ENCODE measurements at regions not wholly inside any gene's neighbourhood (a gene's known extent, or its start where the extent isn't known, plus 50 kb on each side); places are given as distances from the start of the nearest gene placed in this dataset.
A peak's percentile ranks its signal among the peaks of the same experiment; 100 is the strongest.
"Not testable (repeated sequence)": the region's sequence is repeated elsewhere in the genome, so short reads cannot be mapped to it uniquely, and the experiment has no call there.

DNA sequence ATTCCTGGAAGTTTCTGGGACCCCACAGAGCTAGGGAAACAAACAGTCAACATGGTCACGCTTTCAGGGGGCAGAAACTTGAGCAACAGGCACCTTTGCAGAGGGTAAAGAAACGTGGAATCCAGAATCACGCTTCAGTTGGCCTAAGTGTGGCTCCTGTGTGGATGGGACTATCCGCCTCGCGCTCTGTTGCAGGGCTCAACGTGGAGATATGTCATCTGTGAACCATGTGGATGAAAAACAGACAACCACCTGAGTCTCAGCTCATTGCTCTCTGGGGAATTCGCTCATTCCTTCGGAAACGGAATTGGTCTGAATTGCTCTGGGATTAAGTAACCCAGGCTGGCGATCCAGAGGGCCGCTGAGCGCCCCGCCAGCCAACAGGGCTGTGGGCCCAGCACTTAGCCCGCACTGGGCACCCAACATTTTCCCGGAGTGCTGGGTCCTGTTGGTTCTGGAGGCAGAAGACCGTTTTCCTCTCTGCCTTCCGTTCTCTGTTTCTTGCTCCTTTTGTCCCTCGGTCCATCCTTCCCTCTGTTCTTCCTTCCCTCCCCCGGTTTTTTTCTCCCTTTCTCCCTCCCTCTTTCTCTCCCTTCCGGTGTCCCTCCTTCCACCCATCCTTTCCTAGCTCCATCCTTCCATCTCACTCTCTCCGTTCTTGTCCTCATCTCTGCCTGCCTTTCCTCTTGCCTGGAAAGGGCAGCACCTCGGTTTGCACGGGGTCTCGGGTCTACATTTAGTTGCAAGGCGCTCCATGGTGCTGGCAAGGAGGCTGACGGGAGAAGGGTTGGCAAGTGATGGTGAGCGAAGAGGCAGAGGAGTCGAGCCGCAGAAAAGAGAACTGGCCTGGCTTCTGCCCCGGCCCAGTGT lies 1379.8 kb upstream of the DEFB115 start:
- DNase-seq (ENCODE audit: extremely low read depth in 1 of 11, low read depth in 9 of 11, low spot score in 4 of 11), result not testable (repeated sequence)

DNA sequence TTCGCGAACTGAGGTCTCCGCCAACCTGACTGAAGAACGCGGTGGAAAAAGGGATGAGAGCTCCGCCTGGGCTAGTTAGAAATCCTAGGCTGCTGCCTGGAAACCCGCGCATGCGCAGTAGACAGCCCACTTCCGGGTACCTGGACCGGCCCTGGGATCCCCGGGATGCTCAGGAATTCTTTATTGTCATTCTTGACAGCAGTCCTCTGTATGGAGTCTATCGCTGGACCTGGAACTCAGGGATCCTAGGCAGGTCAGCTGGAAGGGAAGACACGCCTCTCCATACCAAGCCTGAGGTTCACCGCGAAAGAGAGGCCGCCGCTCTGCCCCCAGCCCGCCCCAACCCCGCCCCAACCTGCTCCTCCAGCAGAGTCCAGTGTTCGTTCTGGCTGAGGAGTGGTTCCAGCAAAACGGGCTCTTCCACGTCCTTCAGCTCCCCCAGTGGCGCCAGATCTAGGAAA lies 1379.2 kb upstream of the DEFB115 start:
- peak in 1 of 11 donors; percentile 9 for DNase-seq (ENCODE audit: extremely low read depth in 1 of 11, low read depth in 9 of 11, low spot score in 4 of 11)

DNA sequence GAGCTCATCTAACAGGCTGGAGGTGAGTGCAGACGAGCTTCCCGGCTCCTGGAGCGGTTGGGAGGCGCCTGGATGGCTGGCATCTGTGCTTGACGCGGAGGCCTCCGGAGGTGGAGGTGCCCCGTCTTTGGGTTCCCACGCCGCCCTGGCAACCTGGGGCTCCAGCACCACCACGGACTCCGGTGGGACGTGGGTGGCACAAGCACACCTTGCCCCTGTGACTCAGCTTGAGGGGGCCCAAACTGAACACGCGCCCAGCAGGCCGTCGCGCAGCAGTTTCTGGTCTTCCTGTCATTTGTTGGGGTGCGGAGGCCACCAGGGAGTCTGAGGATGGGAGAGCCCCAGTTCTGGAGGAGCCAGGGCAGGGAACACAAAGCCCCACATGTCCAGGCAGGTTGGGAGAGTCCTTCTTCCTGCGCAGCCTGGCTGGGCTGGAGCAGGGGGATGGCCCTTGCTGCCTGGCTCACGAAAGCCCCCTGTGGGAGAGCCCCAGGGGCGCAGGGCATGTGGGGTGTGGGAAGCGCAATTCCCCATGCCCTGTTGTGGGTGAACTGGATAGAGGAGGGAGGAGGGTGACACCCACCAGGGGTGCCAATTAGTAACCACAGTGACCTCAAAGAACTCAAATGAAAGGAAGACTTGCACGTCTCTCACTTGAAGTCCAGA lies 1378.6 kb upstream of the DEFB115 start:
- DNase-seq (ENCODE audit: extremely low read depth in 1 of 11, low read depth in 9 of 11, low spot score in 4 of 11), result no peak

DNA sequence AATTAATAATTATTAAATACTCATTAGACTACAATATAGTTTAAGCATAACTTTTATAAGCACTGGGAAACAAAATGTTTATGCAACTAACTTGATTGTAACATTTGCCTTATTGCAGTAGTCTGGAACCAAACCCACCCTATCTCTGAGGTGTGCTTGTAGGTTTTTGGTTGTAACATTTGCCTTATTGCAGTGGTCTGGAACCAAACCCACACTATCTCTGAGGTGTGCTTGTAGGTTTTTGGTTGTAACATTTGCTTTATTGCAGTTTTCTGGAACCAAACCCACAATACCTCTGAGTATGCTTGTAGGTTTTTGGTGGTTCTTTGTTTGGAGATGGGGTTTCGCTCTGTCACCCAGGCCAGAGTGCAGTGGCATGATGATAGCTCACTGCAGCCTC lies 1376.4 kb upstream of the DEFB115 start:
- not testable (repeated sequence) for DNase-seq (ENCODE audit: extremely low read depth in 1 of 11, low read depth in 9 of 11, low spot score in 4 of 11)

DNA sequence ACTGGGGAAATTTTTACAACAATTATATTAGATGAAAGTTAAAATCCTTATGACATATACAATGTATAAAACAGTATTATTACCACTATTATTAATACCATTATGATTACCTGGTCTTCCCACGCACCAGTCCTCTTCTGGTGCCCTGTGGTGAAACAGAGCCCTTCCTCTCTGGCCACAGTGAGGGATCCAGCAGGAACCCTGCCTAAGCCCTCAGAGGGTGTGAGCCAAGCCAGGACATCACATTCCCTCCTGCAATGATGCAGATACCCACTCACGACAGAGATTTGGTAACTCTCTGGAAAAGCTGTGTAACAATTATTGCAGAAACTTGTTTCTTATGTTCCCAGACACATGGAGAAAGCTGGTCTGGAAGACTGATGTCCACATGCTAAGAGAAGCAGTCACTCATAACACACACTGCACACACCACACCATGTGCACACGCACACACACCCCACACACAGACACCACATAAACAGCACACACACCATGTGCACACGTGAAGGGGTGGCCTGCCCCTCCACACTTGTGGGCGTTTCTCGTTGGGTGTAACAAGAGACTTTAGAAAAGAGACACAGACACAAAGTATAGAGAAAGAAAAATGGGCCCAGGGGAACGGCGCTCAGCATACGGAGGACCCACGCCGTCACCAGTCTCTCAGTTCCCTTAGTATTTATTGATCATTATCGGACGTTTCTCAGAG lies 1373.8 kb upstream of the DEFB115 start:
- not testable (repeated sequence) for DNase-seq (ENCODE audit: extremely low read depth in 1 of 11, low read depth in 9 of 11, low spot score in 4 of 11)

DNA sequence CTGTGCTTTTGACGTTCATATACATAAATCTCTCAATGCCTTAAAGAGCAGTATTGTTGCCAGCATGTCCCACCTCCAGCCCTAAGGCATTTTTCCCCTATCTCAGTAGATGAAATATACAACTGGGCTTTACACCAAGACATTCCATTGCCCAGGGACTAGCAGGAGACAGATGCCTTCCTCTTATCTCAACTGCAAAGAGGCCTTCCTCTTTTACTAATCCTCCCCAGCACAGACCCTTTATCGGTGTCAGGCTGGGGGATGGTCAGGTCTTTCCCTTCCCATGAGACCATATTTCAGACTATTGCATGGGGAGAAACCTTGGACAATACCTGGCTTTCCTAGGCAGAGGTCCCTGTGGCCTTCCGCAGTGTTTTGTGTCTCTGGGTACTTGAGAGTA lies 1373.1 kb upstream of the DEFB115 start:
- not testable (repeated sequence) for DNase-seq (ENCODE audit: extremely low read depth in 1 of 11, low read depth in 9 of 11, low spot score in 4 of 11)

DNA sequence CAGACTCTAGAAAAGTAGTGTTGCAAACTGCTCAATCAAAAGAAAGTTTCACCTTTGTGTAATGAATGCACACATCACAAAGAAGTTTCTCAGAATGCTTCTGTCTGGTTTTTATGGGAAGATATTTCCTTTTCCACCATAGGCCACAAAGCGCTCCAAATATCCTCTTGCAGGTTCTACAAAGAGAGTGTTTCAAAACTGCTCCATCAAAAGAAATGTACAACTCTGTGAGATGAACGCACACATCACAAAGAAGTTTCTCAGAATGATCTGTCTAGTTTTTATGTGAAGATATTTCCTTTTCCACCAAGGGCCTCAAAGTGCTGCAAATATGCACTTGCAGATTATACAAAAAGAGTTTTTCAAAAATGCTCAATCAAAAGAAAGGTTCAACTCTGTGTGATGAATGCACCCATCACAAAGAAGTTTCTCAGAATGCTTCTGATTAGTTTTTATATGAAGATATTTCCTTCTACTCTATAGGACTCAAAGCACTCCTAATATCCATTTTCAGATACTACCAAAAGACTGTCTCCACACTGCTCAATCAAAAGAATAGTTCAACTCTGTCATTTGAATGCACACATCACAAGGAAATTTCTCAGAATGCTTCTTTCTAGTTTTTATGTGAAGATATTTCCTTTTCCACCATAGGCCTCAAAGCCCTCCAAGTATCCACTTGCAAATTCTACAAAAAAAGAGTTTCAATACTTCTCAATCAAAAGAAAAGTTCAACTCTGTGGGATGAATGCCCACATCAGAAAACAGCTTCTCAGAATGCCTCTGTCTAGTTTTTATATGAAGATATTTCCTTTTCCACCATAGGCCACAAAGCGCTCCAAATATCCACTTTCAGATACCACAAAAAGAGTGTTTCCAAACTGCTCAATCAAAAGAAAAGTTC lies 1371.9 kb upstream of the DEFB115 start:
- DNase-seq (ENCODE audit: extremely low read depth in 1 of 11, low read depth in 9 of 11, low spot score in 4 of 11), result not testable (repeated sequence)

DNA sequence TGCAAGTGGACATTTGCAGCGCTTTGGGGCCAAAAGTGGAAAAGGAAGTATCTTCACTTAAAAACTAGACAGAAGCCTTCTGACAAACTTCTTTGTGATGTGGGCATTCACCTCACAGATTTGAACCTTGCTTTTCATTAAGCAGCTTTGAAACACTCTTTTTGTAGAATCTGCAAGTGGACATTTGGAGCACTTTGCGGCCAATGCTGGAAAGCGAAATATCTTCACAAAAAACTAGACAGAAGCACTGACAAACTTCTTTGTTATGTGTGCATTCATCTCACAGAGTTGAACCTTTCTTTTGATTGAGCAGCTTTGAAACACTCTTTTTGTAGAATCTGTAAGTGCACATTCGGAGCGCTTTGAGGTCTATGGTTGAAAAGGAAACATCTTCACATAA lies 1365.9 kb upstream of the DEFB115 start:
- DNase-seq (ENCODE audit: extremely low read depth in 1 of 11, low read depth in 9 of 11, low spot score in 4 of 11), result not testable (repeated sequence)
